ENCODE measurements at regions not wholly inside any gene's neighbourhood (a gene's known extent, or its start where the extent isn't known, plus 50 kb on each side); places are given as distances from the start of the nearest gene placed in this dataset.

- H3K27ac ChIP-seq (ENCODE audit: low read depth, low read length) = no peak overlapping the region
- peaks cover 0 to 3% (median 0%) of the 10 kb centered on the region in 3 donors for H3K4me1 ChIP-seq (ENCODE audit: control insufficient read depth in 3 of 3, insufficient read depth in 3 of 3, low read length in 3 of 3)
- H3K4me3 ChIP-seq (ENCODE audit: low read length in 3 of 3) = no peak overlapping the region
- no peaks in the 10 kb centered on the region for H3K9me3 ChIP-seq (ENCODE audit: control insufficient read depth in 3 of 3, low read length in 3 of 3)
- peaks cover 0 to 2% (median 0%) of the 10 kb centered on the region in 3 donors for H3K27me3 ChIP-seq (ENCODE audit: control insufficient read depth in 3 of 3, insufficient read depth in 3 of 3, low read length in 3 of 3)
- no peak overlapping the region for H3K9ac ChIP-seq (ENCODE audit: low read depth in 1 of 3, low read length in 3 of 3)
- H3K36me3 ChIP-seq (ENCODE audit: control insufficient read depth in 3 of 3, insufficient read depth in 3 of 3, low read length in 3 of 3) = no peaks in the 10 kb centered on the region
These were observed 158.3 kb upstream of the SNX19 start for GRCh38 chr11:131074573-131074972.

- peaks cover 0 to 2% (median 0%) of the 10 kb centered on the region in 3 donors for H3K27me3 ChIP-seq (ENCODE audit: control insufficient read depth in 3 of 3, insufficient read depth in 3 of 3, low read length in 3 of 3)
- H3K9me3 ChIP-seq (ENCODE audit: control insufficient read depth in 3 of 3, low read length in 3 of 3) = peaks cover 0 to 3% (median 0%) of the 10 kb centered on the region in 3 donors
- no peak overlapping the region for H3K4me3 ChIP-seq (ENCODE audit: low read length in 3 of 3)
- H3K36me3 ChIP-seq (ENCODE audit: control insufficient read depth in 3 of 3, insufficient read depth in 3 of 3, low read length in 3 of 3) = no peaks in the 10 kb centered on the region
- H3K4me1 ChIP-seq (ENCODE audit: control insufficient read depth in 3 of 3, insufficient read depth in 3 of 3, low read length in 3 of 3) = peaks cover 0 to 3% (median 0%) of the 10 kb centered on the region in 3 donors
- H3K9ac ChIP-seq (ENCODE audit: low read depth in 1 of 3, low read length in 3 of 3) = no peak overlapping the region
- H3K27ac ChIP-seq (ENCODE audit: low read depth, low read length) = no peak overlapping the region
These were observed 161.1 kb upstream of the SNX19 start for GRCh38 chr11:131077340-131077739.

- no peak overlapping the region for H3K9ac ChIP-seq (ENCODE audit: low read depth in 1 of 3, low read length in 3 of 3)
- peaks cover 0 to 2% (median 0%) of the 10 kb centered on the region in 3 donors for H3K27me3 ChIP-seq (ENCODE audit: control insufficient read depth in 3 of 3, insufficient read depth in 3 of 3, low read length in 3 of 3)
- H3K4me1 ChIP-seq (ENCODE audit: control insufficient read depth in 3 of 3, insufficient read depth in 3 of 3, low read length in 3 of 3) = peaks cover 0 to 3% (median 0%) of the 10 kb centered on the region in 3 donors
- no peak overlapping the region for H3K4me3 ChIP-seq (ENCODE audit: low read length in 3 of 3)
- peaks cover 0 to 3% (median 0%) of the 10 kb centered on the region in 3 donors for H3K9me3 ChIP-seq (ENCODE audit: control insufficient read depth in 3 of 3, low read length in 3 of 3)
- H3K27ac ChIP-seq (ENCODE audit: low read depth, low read length) = no peak overlapping the region
- no peaks in the 10 kb centered on the region for H3K36me3 ChIP-seq (ENCODE audit: control insufficient read depth in 3 of 3, insufficient read depth in 3 of 3, low read length in 3 of 3)
These were observed 162.8 kb upstream of the SNX19 start for GRCh38 chr11:131079036-131079435.

GRCh38 chr11:131089727-131090245 lies 173.5 kb upstream of the SNX19 start:
- Histone ChIP-seq H3K9ac (ENCODE audit: low read depth in 1 of 3, low read length in 3 of 3) (no peak overlapping the region), H3K9me3 (ENCODE audit: control insufficient read depth in 3 of 3, low read length in 3 of 3) (peaks cover 0 to 3% (median 0%) of the 10 kb centered on the region in 3 donors), H3K4me3 (ENCODE audit: low read length in 3 of 3) (no peak overlapping the region), H3K27me3 (ENCODE audit: control insufficient read depth in 3 of 3, insufficient read depth in 3 of 3, low read length in 3 of 3) (no peaks in the 10 kb centered on the region), H3K27ac (ENCODE audit: low read depth, low read length) (no peak overlapping the region), H3K36me3 (ENCODE audit: control insufficient read depth in 3 of 3, insufficient read depth in 3 of 3, low read length in 3 of 3) (no peaks in the 10 kb centered on the region), H3K4me1 (ENCODE audit: control insufficient read depth in 3 of 3, insufficient read depth in 3 of 3, low read length in 3 of 3) (no peaks in the 10 kb centered on the region)

GRCh38 chr11:131092469-131092868 lies 176.2 kb upstream of the SNX19 start:
- H3K9me3 ChIP-seq (ENCODE audit: control insufficient read depth in 3 of 3, low read length in 3 of 3) = no peaks in the 10 kb centered on the region
- no peak overlapping the region for H3K4me3 ChIP-seq (ENCODE audit: low read length in 3 of 3)
- H3K4me1 ChIP-seq (ENCODE audit: control insufficient read depth in 3 of 3, insufficient read depth in 3 of 3, low read length in 3 of 3) = no peaks in the 10 kb centered on the region
- H3K36me3 ChIP-seq (ENCODE audit: control insufficient read depth in 3 of 3, insufficient read depth in 3 of 3, low read length in 3 of 3) = no peaks in the 10 kb centered on the region
- H3K27me3 ChIP-seq (ENCODE audit: control insufficient read depth in 3 of 3, insufficient read depth in 3 of 3, low read length in 3 of 3) = no peaks in the 10 kb centered on the region
- H3K9ac ChIP-seq (ENCODE audit: low read depth in 1 of 3, low read length in 3 of 3) = no peak overlapping the region
- H3K27ac ChIP-seq (ENCODE audit: low read depth, low read length) = no peak overlapping the region

- no peak overlapping the region for H3K9ac ChIP-seq (ENCODE audit: low read depth in 1 of 3, low read length in 3 of 3)
- H3K27ac ChIP-seq (ENCODE audit: low read depth, low read length) = no peak overlapping the region
- no peaks in the 10 kb centered on the region for H3K27me3 ChIP-seq (ENCODE audit: control insufficient read depth in 3 of 3, insufficient read depth in 3 of 3, low read length in 3 of 3)
- no peak overlapping the region for H3K4me3 ChIP-seq (ENCODE audit: low read length in 3 of 3)
- H3K36me3 ChIP-seq (ENCODE audit: control insufficient read depth in 3 of 3, insufficient read depth in 3 of 3, low read length in 3 of 3) = no peaks in the 10 kb centered on the region
- H3K4me1 ChIP-seq (ENCODE audit: control insufficient read depth in 3 of 3, insufficient read depth in 3 of 3, low read length in 3 of 3) = no peaks in the 10 kb centered on the region
- no peaks in the 10 kb centered on the region for H3K9me3 ChIP-seq (ENCODE audit: control insufficient read depth in 3 of 3, low read length in 3 of 3)
These were observed 178.5 kb upstream of the SNX19 start for GRCh38 chr11:131094827-131095226.

GRCh38 chr11:131095511-131096185 lies 179.4 kb upstream of the SNX19 start:
- H3K9me3 ChIP-seq (ENCODE audit: control insufficient read depth in 3 of 3, low read length in 3 of 3) = no peaks in the 10 kb centered on the region
- H3K4me1 ChIP-seq (ENCODE audit: control insufficient read depth in 3 of 3, insufficient read depth in 3 of 3, low read length in 3 of 3) = no peaks in the 10 kb centered on the region
- no peak overlapping the region for H3K4me3 ChIP-seq (ENCODE audit: low read length in 3 of 3)
- H3K27me3 ChIP-seq (ENCODE audit: control insufficient read depth in 3 of 3, insufficient read depth in 3 of 3, low read length in 3 of 3) = no peaks in the 10 kb centered on the region
- H3K36me3 ChIP-seq (ENCODE audit: control insufficient read depth in 3 of 3, insufficient read depth in 3 of 3, low read length in 3 of 3) = no peaks in the 10 kb centered on the region
- H3K9ac ChIP-seq (ENCODE audit: low read depth in 1 of 3, low read length in 3 of 3) = no peak overlapping the region
- H3K27ac ChIP-seq (ENCODE audit: low read depth, low read length) = no peak overlapping the region

- Histone ChIP-seq H3K9me3 (ENCODE audit: control insufficient read depth in 3 of 3, low read length in 3 of 3) (no peaks in the 10 kb centered on the region), H3K4me3 (ENCODE audit: low read length in 3 of 3) (no peak overlapping the region), H3K9ac (ENCODE audit: low read depth in 1 of 3, low read length in 3 of 3) (no peak overlapping the region), H3K27ac (ENCODE audit: low read depth, low read length) (no peak overlapping the region), H3K36me3 (ENCODE audit: control insufficient read depth in 3 of 3, insufficient read depth in 3 of 3, low read length in 3 of 3) (no peaks in the 10 kb centered on the region), H3K4me1 (ENCODE audit: control insufficient read depth in 3 of 3, insufficient read depth in 3 of 3, low read length in 3 of 3) (no peaks in the 10 kb centered on the region), H3K27me3 (ENCODE audit: control insufficient read depth in 3 of 3, insufficient read depth in 3 of 3, low read length in 3 of 3) (peaks cover 0 to 2% (median 0%) of the 10 kb centered on the region in 3 donors)
These were observed 182.7 kb upstream of the SNX19 start for GRCh38 chr11:131099013-131099412.

- Histone ChIP-seq H3K9me3 (ENCODE audit: control insufficient read depth in 3 of 3, low read length in 3 of 3) (no peaks in the 10 kb centered on the region), H3K9ac (ENCODE audit: low read depth in 1 of 3, low read length in 3 of 3) (no peak overlapping the region), H3K27ac (ENCODE audit: low read depth, low read length) (no peak overlapping the region)
These were observed 183.5 kb upstream of the SNX19 start for GRCh38 chr11:131099746-131100145.

GRCh38 chr11:131108760-131109159 lies 192.5 kb upstream of the SNX19 start:
- Histone ChIP-seq H3K9ac (ENCODE audit: low read depth in 1 of 3, low read length in 3 of 3) (no peak overlapping the region), H3K27ac (ENCODE audit: low read depth, low read length) (no peak overlapping the region)

More at GRCh38 chr11:131099746-131100145, 183.5 kb upstream of the SNX19 start:
- Histone ChIP-seq H3K36me3 (ENCODE audit: control insufficient read depth in 3 of 3, insufficient read depth in 3 of 3, low read length in 3 of 3) (no peaks in the 10 kb centered on the region), H3K4me3 (ENCODE audit: low read length in 3 of 3) (no peak overlapping the region), H3K4me1 (ENCODE audit: control insufficient read depth in 3 of 3, insufficient read depth in 3 of 3, low read length in 3 of 3) (no peaks in the 10 kb centered on the region), H3K27me3 (ENCODE audit: control insufficient read depth in 3 of 3, insufficient read depth in 3 of 3, low read length in 3 of 3) (peaks cover 0 to 2% (median 0%) of the 10 kb centered on the region in 3 donors)

More at GRCh38 chr11:131108760-131109159, 192.5 kb upstream of the SNX19 start:
- Histone ChIP-seq H3K4me1 (ENCODE audit: control insufficient read depth in 3 of 3, insufficient read depth in 3 of 3, low read length in 3 of 3) (no peaks in the 10 kb centered on the region), H3K27me3 (ENCODE audit: control insufficient read depth in 3 of 3, insufficient read depth in 3 of 3, low read length in 3 of 3) (peaks cover 0 to 2% (median 0%) of the 10 kb centered on the region in 3 donors), H3K4me3 (ENCODE audit: low read length in 3 of 3) (no peak overlapping the region), H3K36me3 (ENCODE audit: control insufficient read depth in 3 of 3, insufficient read depth in 3 of 3, low read length in 3 of 3) (no peaks in the 10 kb centered on the region), H3K9me3 (ENCODE audit: control insufficient read depth in 3 of 3, low read length in 3 of 3) (peaks cover 0 to 2% (median 0%) of the 10 kb centered on the region in 3 donors)

All from skeletal muscle tissue (tissue), 3 donors.